HL-60 (cell line): ENCODE measurements at regions not wholly inside any gene's neighbourhood (a gene's known extent, or its start where the extent isn't known, plus 50 kb on each side); places are given as distances from the start of the nearest gene placed in this dataset.

ENCODE experiments used
- DNase-seq, 2 experiments: peaks; one replicate each; pipeline ENCODE4 v3.0.0-alpha.2; 2010 to 2020; ENCODE audit warnings: low read depth in 1 of 2, low spot score in 1 of 2
- H3K27ac ChIP-seq: fragments of 250-450 bp; sonication (Bioruptor Pico); replicated peaks from 2 replicates; pipeline ENCODE4 v1.5.1; 2020; ENCODE audit warnings: mild to moderate bottlenecking, moderate library complexity
- H3K27me3 ChIP-seq: fragments of 250-450 bp; sonication (Bioruptor Pico); 2 replicates; pipeline ENCODE4 v1.5.1; 2021; ENCODE audit warnings: mild to moderate bottlenecking, moderate library complexity; ENCODE audit not compliant: insufficient read depth, poor library complexity, severe bottlenecking
- H3K4me3 ChIP-seq: replicated peaks from 2 replicates; pipeline ENCODE4 v1.5.1; 2011; ENCODE audit warnings: mild to moderate bottlenecking, control low read depth, low read length; ENCODE audit not compliant: insufficient read depth
- CTCF ChIP-seq: IDR thresholded peaks from one replicate; pipeline ENCODE4 v1.5.1; 2011; ENCODE audit warnings: low read length, control low read depth, inconsistent platforms; ENCODE audit not compliant: insufficient read depth
- GABPA ChIP-seq: IDR thresholded peaks from 2 replicates; pipeline ENCODE4 v1.6.1; 2012; ENCODE audit warnings: low read depth
- POLR2AphosphoS5 ChIP-seq: IDR thresholded peaks from 2 replicates; pipeline ENCODE4 v1.6.1; 2012; ENCODE audit warnings: low read depth
- REST ChIP-seq: IDR thresholded peaks from 2 replicates; pipeline ENCODE4 v1.6.1; 2012; ENCODE audit warnings: low read depth; ENCODE audit not compliant: insufficient replicate concordance
- SPI1 ChIP-seq: IDR thresholded peaks from 2 replicates; pipeline ENCODE4 v1.6.1; 2012; ENCODE audit warnings: low read depth, mild to moderate bottlenecking, borderline replicate concordance

- Histone ChIP-seq H3K27ac (no peak overlapping the region), H3K27me3 (no peaks in the 10 kb centered on the region), H3K4me3 (no peak overlapping the region)
- TF ChIP-seq CTCF (no peak), REST (peak; percentile 85)
- no peak for DNase-seq
These were observed 365.6 kb upstream of the TBX3 start for GRCh38 chr12:115049614-115050013.

GRCh38 chr12:115046805-115047204 lies 362.8 kb upstream of the TBX3 start:
- Histone ChIP-seq H3K27me3 (no peaks in the 10 kb centered on the region), H3K27ac (no peak overlapping the region), H3K4me3 (no peak overlapping the region)
- TF ChIP-seq CTCF = no peak
- TF ChIP-seq REST = no peak
- no peak for TF ChIP-seq GABPA
- peak in 1 of 2 experiments; percentile 2 for DNase-seq

- TF ChIP-seq REST (no peak), GABPA (no peak), POLR2AphosphoS5 (no peak), SPI1 (no peak)
- DNase-seq = no peak
- Histone ChIP-seq H3K27me3 (no peaks in the 10 kb centered on the region), H3K27ac (no peak overlapping the region), H3K4me3 (no peak overlapping the region)
These were observed 360.1 kb upstream of the TBX3 start for GRCh38 chr12:115044073-115044472.

GRCh38 chr12:115043079-115043478 lies 359.1 kb upstream of the TBX3 start:
- no peak for DNase-seq
- H3K27me3 ChIP-seq = no peaks in the 10 kb centered on the region
- no peak overlapping the region for H3K4me3 ChIP-seq
- no peak overlapping the region for H3K27ac ChIP-seq
- TF ChIP-seq POLR2AphosphoS5 = no peak
- TF ChIP-seq GABPA = no peak
